GM13976 (cell line): ENCODE measurements at regions not wholly inside any gene's neighbourhood (a gene's known extent, or its start where the extent isn't known, plus 50 kb on each side); places are given as distances from the start of the nearest gene placed in this dataset.

ENCODE experiments used
- DNase-seq: peaks from one replicate; pipeline ENCODE4 v3.0.0; 2012; ENCODE audit warnings: low spot score
- CTCF ChIP-seq: IDR thresholded peaks from 2 replicates; pipeline ENCODE4 v1.5.1; 2012; ENCODE audit warnings: borderline replicate concordance, mild to moderate bottlenecking; ENCODE audit not compliant: insufficient read depth; ENCODE audit errors: extremely low read depth, missing control alignments, control extremely low read depth
- in situ Hi-C: fragments of 300-500 bp; cut with MboI; formaldehyde crosslinking; loops from one replicate; pipeline ENCODE4 v1.12.0; 2022; ENCODE audit warnings: low sequenced_read_pairs, mixed read lengths, inconsistent platforms; ENCODE audit not compliant: unreplicated experiment

- TF ChIP-seq CTCF: no peak
- in situ Hi-C loops: loop anchor here (25.0 kb wide), 1 partner anchor 730 kb away; no protein-coding TSS in a partner anchor
- DNase-seq: no peak
Measured at GRCh38 chr7:72492461-72493065, 80.4 kb upstream of the CALN1 start.

GRCh38 chr7:72490301-72490700 lies 78.2 kb upstream of the CALN1 start:
- no peak for TF ChIP-seq CTCF
- in situ Hi-C loops: loop anchor here (25.0 kb wide), 1 partner anchor 728 kb away; no protein-coding TSS in a partner anchor

GRCh38 chr7:72481934-72482333 lies 69.8 kb upstream of the CALN1 start:
- no peak for DNase-seq
- no peak for TF ChIP-seq CTCF
- in situ Hi-C loops: loop anchor here (25.0 kb wide), 1 partner anchor 720 kb away; no protein-coding TSS in a partner anchor

More at GRCh38 chr7:72490301-72490700, 78.2 kb upstream of the CALN1 start:
- no peak for DNase-seq

GRCh38 chr7:72476608-72477305 lies 64.6 kb upstream of the CALN1 start:
- DNase-seq: no peak
- no peak for TF ChIP-seq CTCF
- in situ Hi-C loops: loop anchor here (25.0 kb wide), 1 partner anchor 714 kb away; no protein-coding TSS in a partner anchor

- no peak for TF ChIP-seq CTCF
- in situ Hi-C loops: no loop called here
- no peak for DNase-seq
Measured at GRCh38 chr7:72467237-72467636, 55.1 kb upstream of the CALN1 start.

GRCh38 chr7:72466797-72467196 lies 54.7 kb upstream of the CALN1 start:
- in situ Hi-C loops: no loop called here
- DNase-seq: no peak
- no peak for TF ChIP-seq CTCF
